GM21381 (cell line): ENCODE measurements at regions not wholly inside any gene's neighbourhood (a gene's known extent, or its start where the extent isn't known, plus 50 kb on each side); places are given as distances from the start of the nearest gene placed in this dataset.
"Not testable (repeated sequence)": the region's sequence is repeated elsewhere in the genome, so short reads cannot be mapped to it uniquely, and the experiment has no call there.

Experiments used
- ATAC-seq: cut with Tn5 transposase; IDR thresholded peaks from one replicate; pipeline ENCODE4 v1.9.1; 2021; ENCODE audit warnings: mild to moderate bottlenecking, moderate library complexity; ENCODE audit not compliant: unreplicated experiment

DNA sequence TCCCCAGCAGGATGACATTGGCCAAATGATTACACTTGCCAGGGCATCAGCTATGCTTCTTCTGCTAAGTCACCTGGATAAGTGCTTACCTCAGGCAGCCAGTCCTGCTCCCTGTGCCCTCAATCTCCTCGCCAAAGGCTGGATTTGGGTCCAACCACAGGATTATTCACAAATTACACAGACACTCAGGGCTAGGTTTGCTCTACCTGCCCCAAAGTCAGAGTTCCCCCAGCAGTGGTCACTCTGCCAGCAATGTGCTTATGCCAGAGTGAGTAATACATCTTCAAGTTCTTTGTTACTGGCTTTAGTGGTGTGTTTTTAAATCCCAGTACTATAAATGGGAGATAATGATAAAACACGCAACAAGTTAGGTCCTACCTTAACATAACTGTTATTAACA lies 189.7 kb upstream of the SEMA3D start:
- no peak for ATAC-seq

DNA sequence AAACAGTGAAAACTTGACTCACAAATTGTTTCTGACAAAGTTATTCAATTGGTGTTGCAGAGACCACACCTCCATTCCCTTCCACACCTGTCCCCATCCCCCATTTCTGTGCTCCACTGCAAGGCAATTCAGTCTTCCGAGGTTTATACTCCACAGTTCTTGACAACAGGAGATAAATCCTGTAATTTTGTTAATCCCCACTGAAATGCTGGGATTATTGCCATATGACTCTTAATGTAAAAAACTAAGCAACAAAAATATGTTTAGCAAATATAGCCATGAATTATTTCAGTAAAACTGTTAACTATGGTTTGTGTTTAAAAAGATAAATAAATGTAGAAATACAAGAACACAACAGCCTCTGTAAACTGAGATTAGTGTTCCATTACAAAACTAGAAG lies 170.1 kb upstream of the SEMA3D start:
- no peak for ATAC-seq

- ATAC-seq: no peak
Observed at GRCh38 chr7:85343484-85343883, 156.6 kb upstream of the SEMA3D start.

DNA sequence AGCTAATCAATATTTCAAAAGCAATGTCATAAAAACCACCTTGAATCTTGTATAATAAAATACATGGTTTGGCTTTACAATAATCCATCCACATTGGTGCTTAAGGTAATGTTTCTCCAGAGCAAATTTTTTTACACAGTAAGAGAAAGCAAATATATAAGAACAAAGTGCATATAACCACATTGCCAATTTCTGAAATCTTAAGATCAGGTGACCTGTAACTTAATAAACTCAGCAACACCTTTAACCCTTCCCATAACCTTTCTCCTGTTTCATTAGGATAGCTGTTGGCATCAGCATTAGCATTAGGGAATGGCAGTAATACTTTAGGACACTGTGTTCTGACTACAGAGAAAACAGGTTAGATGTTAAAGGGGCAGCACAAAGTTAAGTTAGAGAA lies 155.9 kb upstream of the SEMA3D start:
- ATAC-seq: no peak

DNA sequence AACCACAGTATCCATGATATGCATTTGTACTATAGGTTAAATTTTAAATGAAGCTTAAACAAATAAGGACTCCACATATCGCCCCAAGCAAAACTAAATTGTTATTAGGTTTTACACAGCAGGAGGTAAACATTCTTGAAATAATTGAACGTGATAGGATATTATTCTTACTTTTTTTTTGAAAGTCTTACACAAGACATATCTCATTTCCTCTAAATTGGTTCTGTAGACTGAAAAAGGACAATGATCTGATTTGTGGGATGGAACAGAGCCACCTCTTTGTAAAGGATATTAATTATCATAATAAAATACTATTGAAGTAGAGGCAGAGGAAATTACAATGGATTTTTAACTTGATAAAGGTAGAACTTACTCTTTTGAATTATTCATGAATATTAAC lies 155.1 kb upstream of the SEMA3D start:
- ATAC-seq: no peak

GRCh38 chr7:85341121-85341520 lies 154.3 kb upstream of the SEMA3D start:
- ATAC-seq: no peak

GRCh38 chr7:85336086-85336485 lies 149.2 kb upstream of the SEMA3D start:
- no peak for ATAC-seq

- not testable (repeated sequence) for ATAC-seq
Observed at GRCh38 chr7:85335113-85335512, 148.3 kb upstream of the SEMA3D start.

- no peak for ATAC-seq
Observed at GRCh38 chr7:85328456-85328998, 141.7 kb upstream of the SEMA3D start.

GRCh38 chr7:85324145-85324799 lies 137.4 kb upstream of the SEMA3D start:
- ATAC-seq: no peak

- no peak for ATAC-seq
Observed at GRCh38 chr7:85322252-85322651, 135.4 kb upstream of the SEMA3D start.

GRCh38 chr7:85320699-85321476 lies 134.0 kb upstream of the SEMA3D start:
- ATAC-seq: no peak

DNA sequence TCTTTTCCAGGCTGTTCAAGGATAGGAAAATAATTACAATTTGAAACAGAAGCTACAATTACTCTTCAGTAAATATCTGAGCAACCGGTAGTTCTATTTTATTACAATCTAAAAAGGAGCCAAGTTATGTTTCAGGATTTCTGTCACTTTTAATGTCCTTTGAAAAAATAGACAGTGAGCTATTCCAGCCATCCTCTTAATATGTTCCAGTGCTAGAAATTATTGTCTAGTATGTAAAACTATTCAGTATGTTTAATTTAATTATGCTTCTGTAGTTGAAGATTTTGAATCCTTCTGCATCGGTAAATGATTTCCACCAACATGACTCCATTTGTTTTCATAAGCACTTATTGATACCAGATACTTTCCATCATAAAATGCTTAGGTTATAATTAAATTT lies 129.6 kb upstream of the SEMA3D start:
- no peak for ATAC-seq

DNA sequence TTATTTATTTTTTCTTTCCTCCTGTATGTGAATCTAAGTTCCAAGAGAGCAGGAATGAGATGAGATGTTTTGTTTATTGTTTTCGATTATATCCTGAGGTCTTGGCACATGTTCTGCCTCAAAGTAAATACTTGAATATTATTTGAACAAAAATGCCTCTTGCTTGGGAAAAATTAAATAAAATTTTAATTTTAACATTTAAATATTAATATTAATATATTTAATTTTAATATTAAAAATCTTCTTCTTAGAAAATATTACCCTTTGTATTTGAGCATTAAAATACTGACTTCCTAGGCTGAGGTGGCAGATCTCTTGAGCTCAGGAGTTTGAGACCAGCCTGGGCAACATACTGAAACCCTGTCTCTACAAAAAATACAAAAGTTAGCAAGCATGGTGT lies 123.4 kb upstream of the SEMA3D start:
- no peak for ATAC-seq

DNA sequence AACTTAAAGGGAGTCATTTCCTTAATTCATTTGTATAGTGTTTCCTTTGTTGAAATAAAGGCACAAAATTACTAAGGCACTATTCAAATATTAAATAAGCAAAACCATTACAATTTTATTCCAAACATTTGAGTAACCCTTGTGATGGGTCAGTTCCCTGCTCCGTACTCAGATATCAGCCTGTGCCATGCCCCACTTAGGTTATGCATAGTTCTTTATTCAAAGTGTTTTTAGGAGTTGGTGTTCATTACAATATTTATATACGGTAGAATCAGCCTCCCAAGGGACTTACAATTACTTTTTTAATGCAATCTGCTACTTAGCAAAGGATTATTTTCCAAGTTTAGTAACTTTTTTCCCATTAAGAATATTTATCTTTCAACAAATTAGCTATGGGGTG lies 119.3 kb upstream of the SEMA3D start:
- no peak for ATAC-seq

GRCh38 chr7:85294176-85294575 lies 107.3 kb upstream of the SEMA3D start:
- no peak for ATAC-seq

- peak; percentile 57 for ATAC-seq
Observed at GRCh38 chr7:85292908-85293576, 106.2 kb upstream of the SEMA3D start.

- no peak for ATAC-seq
Observed at GRCh38 chr7:85290269-85290668, 103.4 kb upstream of the SEMA3D start.

- no peak for ATAC-seq
Observed at GRCh38 chr7:85289279-85289678, 102.4 kb upstream of the SEMA3D start.

DNA sequence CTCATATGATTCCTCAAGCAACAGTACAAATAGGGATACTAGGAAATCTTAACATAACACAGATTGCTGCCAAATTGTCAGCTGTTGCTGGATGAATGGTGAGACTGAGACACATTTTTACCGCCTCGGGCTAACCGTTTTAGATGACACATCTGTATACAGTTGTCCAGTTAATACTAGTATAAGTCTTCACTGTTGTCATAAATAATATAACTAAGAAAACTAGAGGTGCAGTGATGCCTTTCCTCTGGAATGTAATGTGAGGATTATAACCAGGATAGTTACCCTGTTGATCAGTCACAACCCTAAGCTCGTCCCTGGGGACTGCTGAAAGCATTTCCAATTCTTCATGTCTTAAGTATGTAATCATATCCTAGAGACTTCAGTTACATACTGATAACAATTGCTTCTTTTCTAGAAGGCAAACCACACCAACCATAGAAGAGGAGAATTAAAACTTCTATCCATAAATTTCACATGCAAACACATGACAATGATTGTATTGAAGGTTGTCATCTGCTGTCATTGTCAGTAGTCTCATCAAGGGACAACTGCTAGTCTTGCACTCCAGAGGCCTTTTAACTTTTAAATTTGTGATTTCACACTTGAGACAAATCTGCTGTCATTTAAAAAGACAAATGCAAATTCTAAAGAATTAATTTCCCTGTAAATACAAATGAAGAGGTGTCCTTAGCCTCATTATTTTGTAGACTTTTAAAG lies 100.4 kb upstream of the SEMA3D start:
- ATAC-seq: no peak

DNA sequence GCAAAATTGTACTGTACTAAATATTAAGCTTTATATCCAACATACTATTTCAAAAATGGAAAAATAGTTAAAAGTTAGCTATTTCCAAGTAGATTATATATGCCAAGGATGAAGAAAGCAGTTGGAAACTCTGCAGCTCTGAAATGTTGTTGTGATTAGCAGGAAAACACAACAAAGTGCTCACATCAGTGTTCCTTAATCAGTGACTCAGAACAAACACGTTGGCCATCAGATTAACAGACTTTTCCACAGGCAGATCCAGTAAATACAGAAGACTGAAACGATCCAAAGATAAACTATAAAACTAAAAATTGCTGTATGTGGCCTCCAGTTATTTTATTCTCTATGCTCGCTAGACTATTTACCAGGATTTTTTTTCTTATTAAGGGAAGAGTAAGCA lies 99.6 kb upstream of the SEMA3D start:
- no peak for ATAC-seq
